ENCODE measurements at regions not wholly inside any gene's neighbourhood (a gene's known extent, or its start where the extent isn't known, plus 50 kb on each side); places are given as distances from the start of the nearest gene placed in this dataset.

GRCh38 chr18:37660658-37661057 is 95.1 kb upstream of the CELF4 start:
- Histone ChIP-seq H3K9me2 (ENCODE audit: insufficient read depth) (peaks cover 8% of the 10 kb centered on the region; the same call in 1 of the 2 replicates), H3K27me3 (ENCODE audit: insufficient read depth) (no peaks in the 10 kb centered on the region), H3K4me3 (no peak overlapping the region), H3K27ac (ENCODE audit: low read depth) (no peak overlapping the region), H3K4me2 (no peak overlapping the region), H3K4me1 (ENCODE audit: insufficient read depth) (no peaks in the 10 kb centered on the region), H3K79me2 (replicated peaks; ENCODE audit: insufficient read depth) (no peaks in the 10 kb centered on the region), H3K36me3 (ENCODE audit: insufficient read depth) (no peaks in the 10 kb centered on the region), H3F3A (replicated peaks; ENCODE audit: low read depth) (no peaks in the 10 kb centered on the region), H2AFZ (no peak overlapping the region), H4K20me1 (replicated peaks; ENCODE audit: insufficient read depth) (no peaks in the 10 kb centered on the region)
- H3K9me3 Mint-ChIP-seq, result no peaks in the 10 kb centered on the region
- H3K27me3 Mint-ChIP-seq (ENCODE audit: insufficient read depth, low read depth, poor library complexity), result peaks cover 8% of the 10 kb centered on the region
- TF ChIP-seq ZNF114 (CRISPR knock-in tag; IDR thresholded peaks at IDR 0.05), result no peak
- TF ChIP-seq POLR2AphosphoS5 (IDR thresholded peaks at IDR 0.05; ENCODE audit: low read depth), result no peak
- no peak for TF ChIP-seq JUNB (IDR thresholded peaks at IDR 0.05; ENCODE audit: unreplicated experiment)
- TF ChIP-seq ETS1 (IDR thresholded peaks at IDR 0.05), result no peak
- no peak for TF ChIP-seq EZH2 (IDR thresholded peaks at IDR 0.05; ENCODE audit: low read depth, unreplicated experiment)
- TF ChIP-seq STAT1 (IDR thresholded peaks at IDR 0.05; ENCODE audit: unreplicated experiment), result no peak
- TF ChIP-seq CTCF (conservative IDR thresholded peaks at IDR 0.05; ENCODE audit: low read depth in 2 of 2), result no peak
- TF ChIP-seq NANOG (IDR thresholded peaks at IDR 0.05; ENCODE audit: borderline replicate concordance), result no peak
- TF ChIP-seq EZH2phosphoT487 (IDR thresholded peaks at IDR 0.05; ENCODE audit: unreplicated experiment), result no peak
- TF ChIP-seq REST (IDR thresholded peaks at IDR 0.05; ENCODE audit: unreplicated experiment), result no peak
- TF ChIP-seq ZNF331 (CRISPR knock-in tag; IDR thresholded peaks at IDR 0.05; ENCODE audit: low read depth), result no peak
- TF ChIP-seq ZNF462 (CRISPR knock-in tag; IDR thresholded peaks at IDR 0.05), result no peak
- TF ChIP-seq CREB1 (CRISPR knock-in tag; IDR thresholded peaks at IDR 0.05; ENCODE audit: low read depth), result no peak
- H3K27ac Mint-ChIP-seq, result no peak overlapping the region
- ATAC-seq (no peak), DNase-seq (ENCODE audit: low spot score) (no peak)
- H3K4me1 Mint-ChIP-seq, result peaks cover 16% of the 10 kb centered on the region
- H3K4me3 Mint-ChIP-seq, result no peak overlapping the region
- H3K36me3 Mint-ChIP-seq (ENCODE audit: low read depth), result no peaks in the 10 kb centered on the region

All from GM23338 (cell line).